Activated naive CD4-positive, alpha-beta T cell treated with anti-CD3 and anti-CD28 coated beads, Interleukin-2, amount 50 U/mL, for 72 hours (primary cell): ENCODE measurements at regions not wholly inside any gene's neighbourhood (a gene's known extent, or its start where the extent isn't known, plus 50 kb on each side); places are given as distances from the start of the nearest gene placed in this dataset.

Source experiments
- ATAC-seq, 2 donors: fragments of 150-1000 bp; cut with Tn5 transposase; 2 replicates each; pipeline ENCODE4 v1.10.0; 2021; ENCODE audit warnings: mild to moderate bottlenecking in 2 of 2, moderate library complexity in 2 of 2
- DNase-seq, 2 donors: peaks; one replicate each; pipeline ENCODE4 v3.0.0; 2021 to 2022; ENCODE audit warnings: low spot score in 2 of 2
- H3K27ac Mint-ChIP-seq, 2 donors: one replicate each; pipeline ENCODE4 v1.8.0; 2022; ENCODE audit warnings: mild to moderate bottlenecking in 2 of 2, mixed read lengths in 2 of 2
- H3K36me3 Mint-ChIP-seq, 2 donors: one replicate each; pipeline ENCODE4 v1.8.0; 2022; ENCODE audit warnings: mixed read lengths in 2 of 2
- H3K9me3 Mint-ChIP-seq, 2 donors: one replicate each; pipeline ENCODE4 v1.8.0; 2022; ENCODE audit warnings: mixed read lengths in 2 of 2

GRCh38 chr10:78970261-78970660 is 98.5 kb upstream of the ZMIZ1 start:
- H3K9me3 Mint-ChIP-seq: no peaks in the 10 kb centered on the region
- DNase-seq (no peak), ATAC-seq (no peak)
- H3K27ac Mint-ChIP-seq: no peak overlapping the region
- no peaks in the 10 kb centered on the region for H3K36me3 Mint-ChIP-seq

GRCh38 chr10:78971094-78971682 is 97.6 kb upstream of the ZMIZ1 start:
- no peak overlapping the region for H3K27ac Mint-ChIP-seq

GRCh38 chr10:78972160-78972946 is 96.4 kb upstream of the ZMIZ1 start:
- DNase-seq (no peak), ATAC-seq (no peak)
- Mint-ChIP-seq H3K27ac (peak overlapping the region in 1 of 2 donors; percentile 72), H3K36me3 (no peaks in the 10 kb centered on the region), H3K9me3 (no peaks in the 10 kb centered on the region)

More at GRCh38 chr10:78971094-78971682, 97.6 kb upstream of the ZMIZ1 start:
- H3K9me3 Mint-ChIP-seq: no peaks in the 10 kb centered on the region
- no peaks in the 10 kb centered on the region for H3K36me3 Mint-ChIP-seq
- DNase-seq: no peak
- no peak for ATAC-seq

DNA sequence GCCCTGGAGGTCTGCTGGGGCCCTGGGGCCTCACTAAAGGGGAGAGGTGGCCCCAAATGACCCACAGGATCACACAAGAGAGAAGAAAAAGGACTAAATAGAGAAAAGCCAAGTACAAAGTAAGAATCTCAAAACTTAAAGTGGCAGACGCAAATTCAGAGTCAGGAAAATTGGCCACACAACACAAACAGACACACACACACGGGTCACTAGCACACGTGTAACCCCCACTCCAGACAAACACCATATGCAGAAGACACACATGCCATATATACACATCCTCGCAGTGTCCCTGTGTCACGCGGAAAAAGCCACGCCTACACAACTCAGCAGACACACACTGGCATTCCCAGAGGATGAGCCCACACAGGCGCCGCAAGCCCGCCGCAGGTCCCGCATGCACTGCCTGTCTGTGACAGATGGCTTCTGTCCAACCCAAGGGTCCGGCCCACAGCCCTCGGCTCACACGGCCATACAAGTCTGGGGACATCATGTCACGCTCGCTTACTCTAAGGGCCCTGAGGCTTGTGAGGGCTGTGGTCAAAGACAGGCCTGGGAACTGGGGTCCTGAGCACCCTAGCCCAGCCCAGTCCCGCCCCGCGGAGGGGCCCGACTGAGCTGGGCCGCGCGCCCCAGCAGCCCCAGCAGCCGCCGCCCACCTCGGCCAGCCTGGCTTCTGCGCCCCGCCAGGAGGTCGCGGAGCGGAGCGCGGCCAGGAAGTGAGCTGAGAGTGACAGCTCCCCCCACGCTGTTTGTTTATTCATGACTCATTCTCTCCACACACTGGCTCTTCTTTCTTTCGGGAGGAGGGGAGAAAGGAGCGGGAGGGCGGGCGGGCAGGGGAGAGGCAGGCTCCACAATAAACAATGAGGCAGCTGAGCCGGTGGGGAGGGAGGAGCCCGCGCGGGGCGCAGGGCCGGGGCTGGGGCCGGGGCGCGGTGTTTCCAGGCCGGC is 95.5 kb upstream of the ZMIZ1 start:
- H3K9me3 Mint-ChIP-seq: no peaks in the 10 kb centered on the region
- H3K36me3 Mint-ChIP-seq: no peaks in the 10 kb centered on the region
- H3K27ac Mint-ChIP-seq: peak overlapping the region; percentile 58 to 72
- peak; percentile 66 to 69 for DNase-seq
- peak; percentile 65 to 88 for ATAC-seq

GRCh38 chr10:78973901-78974616 is 94.7 kb upstream of the ZMIZ1 start:
- Mint-ChIP-seq H3K27ac (peak overlapping the region; percentile 87 to 99), H3K9me3 (no peaks in the 10 kb centered on the region), H3K36me3 (no peaks in the 10 kb centered on the region)
- DNase-seq (no peak), ATAC-seq (no peak)

DNA sequence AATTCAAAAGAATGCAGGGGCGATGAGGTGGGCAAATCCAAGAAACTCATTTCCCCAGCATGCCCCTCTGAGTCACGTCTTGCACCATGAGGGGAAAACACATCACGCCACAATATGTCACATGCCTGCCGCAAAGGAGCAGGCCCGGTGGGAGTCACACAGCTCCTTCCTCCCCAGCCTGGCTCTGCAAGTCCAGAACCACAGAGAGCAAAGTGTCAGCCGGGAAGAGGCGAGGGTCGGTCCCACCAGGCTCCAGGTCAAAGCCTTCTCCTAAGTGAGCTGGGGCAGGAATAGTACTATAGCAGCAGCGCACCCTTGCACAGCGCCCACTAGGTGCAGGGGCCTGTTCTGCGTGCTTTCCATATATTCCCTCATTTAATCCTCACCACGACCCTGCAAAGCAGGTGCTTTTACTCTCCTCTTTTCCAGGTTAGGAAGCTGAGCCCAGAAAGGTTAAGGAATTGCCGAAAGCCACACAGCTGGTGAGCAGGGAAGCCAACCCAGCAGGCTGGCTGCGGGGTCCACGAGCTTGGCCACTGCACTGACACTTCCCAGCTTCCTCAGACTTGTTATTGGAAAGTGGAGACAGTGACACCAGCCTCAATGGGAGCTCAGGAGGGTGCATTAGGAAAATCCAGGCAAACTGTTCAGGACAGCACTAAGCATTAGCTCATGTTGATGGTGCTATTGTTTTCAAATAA is 94.0 kb upstream of the ZMIZ1 start:
- Mint-ChIP-seq H3K27ac (peak overlapping the region; percentile 87 to 99), H3K9me3 (no peaks in the 10 kb centered on the region), H3K36me3 (no peaks in the 10 kb centered on the region)
- peak; percentile 57 to 73 for DNase-seq
- ATAC-seq: peak; percentile 61 to 81

- no peak for DNase-seq
- Mint-ChIP-seq H3K27ac (peak overlapping the region; percentile 26 to 67), H3K9me3 (no peaks in the 10 kb centered on the region), H3K36me3 (no peaks in the 10 kb centered on the region)
- no peak for ATAC-seq
Measured at GRCh38 chr10:78975926-78976325, 92.8 kb upstream of the ZMIZ1 start.

GRCh38 chr10:78976825-78977755 is 91.7 kb upstream of the ZMIZ1 start:
- no peaks in the 10 kb centered on the region for H3K9me3 Mint-ChIP-seq
- peak overlapping the region; percentile 36 to 52 for H3K27ac Mint-ChIP-seq
- no peaks in the 10 kb centered on the region for H3K36me3 Mint-ChIP-seq
- DNase-seq: no peak
- no peak for ATAC-seq

GRCh38 chr10:78979938-78980337 is 88.8 kb upstream of the ZMIZ1 start:
- no peak for DNase-seq

DNA sequence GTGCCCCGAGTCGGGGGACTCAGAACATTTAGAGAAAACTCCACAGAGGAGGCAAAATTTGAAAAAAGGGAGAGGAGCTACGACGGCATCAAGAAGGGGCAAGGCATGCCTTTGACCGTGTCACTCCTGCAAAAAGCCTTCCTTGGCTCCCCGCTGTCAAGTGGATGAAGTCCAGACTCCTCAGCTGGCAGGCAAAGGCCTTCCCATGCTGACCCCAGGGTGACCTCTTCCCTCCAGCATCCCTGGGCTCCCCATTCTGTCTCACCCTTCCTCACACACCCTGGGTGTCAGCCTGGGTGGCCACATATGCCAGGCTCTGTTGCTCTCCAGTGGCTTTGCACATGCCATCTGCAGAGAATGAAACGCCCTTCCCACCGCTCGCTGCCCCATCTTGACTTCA is 88.4 kb upstream of the ZMIZ1 start:
- H3K27ac Mint-ChIP-seq: no peak overlapping the region
- H3K36me3 Mint-ChIP-seq: no peaks in the 10 kb centered on the region
- no peaks in the 10 kb centered on the region for H3K9me3 Mint-ChIP-seq
- ATAC-seq (no peak), DNase-seq (no peak)

More at GRCh38 chr10:78979938-78980337, 88.8 kb upstream of the ZMIZ1 start:
- Mint-ChIP-seq H3K36me3 (no peaks in the 10 kb centered on the region), H3K27ac (no peak overlapping the region), H3K9me3 (no peaks in the 10 kb centered on the region)
- ATAC-seq: no peak

DNA sequence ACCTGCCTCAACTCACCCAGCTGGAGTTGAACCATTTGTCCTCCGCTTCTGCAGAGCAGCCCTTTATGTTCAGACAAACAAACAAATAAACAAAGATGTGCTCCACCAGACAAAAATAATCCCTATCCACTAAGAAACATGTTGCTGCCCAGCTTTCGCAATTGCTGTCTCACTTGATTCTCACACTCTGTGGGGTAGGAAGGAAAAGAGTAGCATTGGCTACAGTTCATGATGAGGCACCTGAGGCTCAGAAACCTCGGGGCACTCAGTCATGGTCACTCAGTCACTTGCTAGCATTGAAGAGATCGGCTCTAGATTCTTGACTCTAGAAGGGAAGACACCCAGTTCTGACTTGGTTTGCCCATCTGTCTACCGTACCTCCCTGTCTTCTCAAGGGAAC is 88.0 kb upstream of the ZMIZ1 start:
- H3K36me3 Mint-ChIP-seq: no peaks in the 10 kb centered on the region
- no peak for DNase-seq
- no peak overlapping the region for H3K27ac Mint-ChIP-seq
- no peaks in the 10 kb centered on the region for H3K9me3 Mint-ChIP-seq
- no peak for ATAC-seq

- DNase-seq (no peak), ATAC-seq (peak; percentile 70 to 83)
- Mint-ChIP-seq H3K36me3 (no peaks in the 10 kb centered on the region), H3K9me3 (no peaks in the 10 kb centered on the region), H3K27ac (peak overlapping the region in 1 of 2 donors; percentile 44)
Measured at GRCh38 chr10:78981257-78981969, 87.4 kb upstream of the ZMIZ1 start.

DNA sequence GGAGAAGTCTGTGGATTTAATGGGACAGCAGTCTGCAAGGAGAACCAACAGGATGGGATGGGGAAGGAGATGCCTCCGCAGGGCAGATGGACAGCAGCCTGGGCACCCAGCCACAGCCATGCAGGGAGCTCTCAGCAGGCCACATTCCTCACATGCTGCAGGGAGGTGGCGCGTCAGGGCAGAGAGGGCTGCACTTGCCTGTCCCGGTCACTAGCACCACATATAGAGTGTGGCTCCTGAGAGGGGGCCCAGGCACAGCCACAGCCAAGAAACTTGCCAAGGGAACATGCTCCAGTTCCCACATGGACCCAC is 86.8 kb upstream of the ZMIZ1 start:
- ATAC-seq: no peak
- Mint-ChIP-seq H3K9me3 (no peaks in the 10 kb centered on the region), H3K27ac (peak overlapping the region in 1 of 2 donors; percentile 44), H3K36me3 (no peaks in the 10 kb centered on the region)
- DNase-seq: no peak

- H3K9me3 Mint-ChIP-seq: no peaks in the 10 kb centered on the region
- DNase-seq (no peak), ATAC-seq (no peak)
- H3K27ac Mint-ChIP-seq: no peak overlapping the region
- H3K36me3 Mint-ChIP-seq: no peaks in the 10 kb centered on the region
Measured at GRCh38 chr10:78982726-78983125, 86.0 kb upstream of the ZMIZ1 start.

DNA sequence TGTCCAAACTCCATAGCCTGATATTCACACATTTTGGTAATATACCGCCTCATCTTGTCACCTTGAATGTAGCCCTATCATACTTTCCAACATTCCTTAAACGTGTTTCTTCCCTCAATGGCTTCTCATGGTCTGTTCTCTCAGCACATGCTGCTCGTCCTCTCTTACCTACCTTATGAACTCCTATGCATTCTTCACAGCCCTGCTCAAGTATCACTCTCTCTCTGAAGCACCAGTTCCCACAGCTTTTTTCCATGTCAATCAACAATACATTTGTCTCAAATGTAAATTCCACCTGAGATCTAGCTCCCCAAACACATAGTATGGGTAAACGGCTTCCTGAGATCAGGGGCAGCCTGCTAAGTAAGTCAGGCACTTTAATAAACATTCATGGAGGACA is 85.2 kb upstream of the ZMIZ1 start:
- ATAC-seq (no peak), DNase-seq (no peak)
- no peaks in the 10 kb centered on the region for H3K36me3 Mint-ChIP-seq
- H3K9me3 Mint-ChIP-seq: no peaks in the 10 kb centered on the region
- no peak overlapping the region for H3K27ac Mint-ChIP-seq
